ENCODE measurements at regions not wholly inside any gene's neighbourhood (a gene's known extent, or its start where the extent isn't known, plus 50 kb on each side); places are given as distances from the start of the nearest gene placed in this dataset.
"Not testable (repeated sequence)": the region's sequence is repeated elsewhere in the genome, so short reads cannot be mapped to it uniquely, and the experiment has no call there.

DNA sequence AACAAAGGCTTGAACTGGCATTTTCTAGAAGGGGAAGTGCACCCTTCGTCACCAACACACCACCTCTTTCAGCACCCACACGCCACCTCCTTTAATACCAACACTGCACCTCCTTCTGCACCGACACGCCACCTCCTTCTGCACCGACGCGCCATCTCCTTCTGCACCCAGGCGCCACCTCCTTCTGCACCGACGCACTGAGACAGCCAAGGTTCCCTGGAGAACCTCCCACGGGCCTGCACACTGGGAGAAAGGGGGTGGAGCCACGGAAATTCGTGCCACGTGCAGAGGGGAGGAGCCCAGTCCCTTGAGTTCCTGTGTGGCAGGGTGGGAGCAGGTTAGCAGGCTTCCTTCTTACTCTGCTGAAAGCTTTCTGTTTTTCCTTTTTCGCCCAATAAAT lies 327.9 kb upstream of the C1orf174 start:
- DNase-seq, result no peak

GRCh38 chr1:4253935-4254334 lies 353.9 kb upstream of the C1orf174 start:
- DNase-seq, result peak; percentile 64

DNA sequence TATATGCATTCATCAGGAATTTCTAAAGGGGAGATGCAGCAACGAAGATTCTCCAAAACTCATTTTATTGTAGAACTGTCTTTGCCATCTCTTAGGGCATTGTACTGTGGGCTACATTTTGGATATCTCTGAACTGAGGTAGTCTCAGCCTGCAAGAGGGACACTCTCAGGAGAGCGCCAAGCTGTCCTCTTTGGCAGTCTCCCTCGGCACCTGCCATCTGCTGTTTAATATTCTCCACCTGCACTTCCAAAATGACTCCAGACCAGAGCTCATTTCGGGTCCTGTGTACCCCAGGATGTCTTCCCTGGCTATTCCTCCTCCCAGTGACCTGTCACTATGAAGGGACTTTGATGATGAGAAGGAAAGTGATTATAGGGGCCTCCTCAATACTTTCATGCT lies 356.3 kb upstream of the C1orf174 start:
- DNase-seq, result peak; percentile 37

DNA sequence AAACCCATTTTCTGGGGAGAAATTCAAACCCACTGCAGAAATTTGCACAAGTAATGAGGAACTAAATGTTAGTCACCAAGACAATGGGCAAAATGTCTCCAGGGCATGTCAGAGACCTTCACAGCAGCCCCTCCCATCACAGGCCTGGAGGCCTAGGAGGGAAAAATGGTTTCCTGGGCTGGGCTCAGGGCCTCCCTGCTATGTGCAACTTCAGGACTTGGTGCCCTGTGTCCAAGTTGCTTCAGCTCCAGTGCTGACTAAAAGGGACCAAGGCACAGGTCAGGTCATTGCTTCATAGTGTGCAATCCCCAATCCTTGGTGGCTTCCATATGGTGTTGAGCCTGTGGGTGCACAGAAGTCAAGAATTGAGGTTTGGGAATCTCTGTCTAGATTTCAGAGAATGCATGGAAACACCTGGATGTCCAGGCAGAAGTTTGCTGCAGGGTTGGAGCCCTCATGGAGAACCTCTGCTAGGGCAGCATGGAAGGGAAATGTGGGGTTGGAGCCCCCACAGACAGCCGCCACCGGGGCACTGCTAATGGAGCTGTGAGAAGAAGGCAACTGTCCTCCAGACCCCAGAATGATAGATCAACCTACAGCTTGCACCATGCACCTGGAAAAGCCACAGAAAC lies 358.2 kb upstream of the C1orf174 start:
- not testable (repeated sequence) for DNase-seq

GRCh38 chr1:4261327-4261726 lies 361.3 kb upstream of the C1orf174 start:
- DNase-seq, result no peak

DNA sequence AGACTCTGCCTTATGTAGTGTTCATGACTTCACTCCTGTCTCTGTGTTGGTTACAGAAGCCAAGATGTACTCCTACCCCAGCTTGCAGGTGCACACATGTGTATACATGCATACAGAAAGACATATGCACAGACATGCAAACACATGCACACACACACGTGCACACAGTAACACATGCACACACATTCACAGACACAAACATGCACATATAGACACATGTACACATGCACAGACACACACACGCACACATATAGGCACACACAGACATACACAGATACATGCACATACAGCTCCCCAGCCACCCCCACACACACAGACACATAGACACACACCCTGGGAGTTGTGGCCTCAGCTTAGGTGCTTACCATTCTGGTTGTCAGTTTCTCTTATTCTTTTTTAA lies 362.6 kb upstream of the C1orf174 start:
- DNase-seq, result no peak

- no peak for DNase-seq
Observed at GRCh38 chr1:4263699-4264098, 363.6 kb upstream of the C1orf174 start.

DNA sequence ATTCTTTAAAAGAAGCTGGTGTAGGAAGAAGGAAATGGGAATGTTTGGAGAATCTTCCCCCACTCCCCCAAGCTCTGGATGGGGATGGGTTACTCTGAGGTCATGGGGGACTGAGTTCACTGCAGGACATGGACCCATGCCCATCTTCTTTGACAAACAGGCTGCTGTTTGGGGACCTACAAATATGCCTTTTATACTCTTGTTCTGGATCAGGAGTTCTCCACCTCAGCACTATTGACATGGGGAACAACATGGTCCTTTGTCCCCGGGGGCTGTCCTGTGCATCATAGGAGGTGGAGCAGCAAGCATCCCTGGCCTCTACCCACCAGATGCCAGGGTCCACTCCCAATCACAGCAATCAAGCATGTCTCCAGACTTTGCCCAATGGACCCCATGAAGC lies 365.8 kb upstream of the C1orf174 start:
- no peak for DNase-seq

DNA sequence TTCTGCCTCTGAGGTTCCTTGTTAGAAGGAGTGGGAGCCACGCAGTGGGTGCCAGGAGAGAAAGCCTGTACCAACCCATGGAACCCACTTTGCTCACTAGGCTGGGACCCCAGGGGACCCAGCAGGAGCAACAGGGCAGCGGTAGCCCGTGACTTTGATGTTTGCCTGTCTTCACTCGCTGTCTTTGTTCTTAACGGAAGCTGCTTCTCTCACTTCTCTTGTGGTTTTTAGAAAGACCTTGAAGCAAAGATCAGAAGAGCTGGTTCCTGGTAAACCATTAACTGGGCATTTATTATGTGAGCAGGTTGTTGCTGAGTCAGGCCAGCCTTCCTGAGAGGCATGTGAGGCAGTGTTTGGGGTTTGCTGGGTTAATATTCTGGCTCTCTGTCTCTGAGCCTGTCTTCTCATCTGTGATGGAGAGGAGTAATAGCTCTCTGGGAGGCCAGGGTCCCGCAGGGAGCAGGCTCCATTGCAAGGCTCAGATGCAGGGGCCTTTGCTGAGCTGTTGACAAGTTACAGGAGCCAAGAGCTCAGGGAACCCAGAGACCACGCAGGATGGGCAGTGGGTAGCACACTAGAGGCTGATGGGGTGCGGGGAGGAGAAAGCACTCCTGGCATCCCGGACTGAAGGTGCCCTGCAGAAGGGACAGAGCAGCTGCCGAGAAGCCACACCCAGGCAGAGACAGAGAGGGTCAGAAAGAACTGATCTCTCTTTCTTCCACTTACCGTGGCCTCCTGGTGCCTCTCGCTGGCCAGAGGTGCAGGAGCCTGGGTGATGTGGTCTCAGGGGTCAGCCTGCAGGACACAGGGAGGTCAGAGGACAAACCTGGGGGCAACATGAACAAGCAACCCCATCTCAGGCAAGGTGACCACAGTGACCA lies 367.5 kb upstream of the C1orf174 start:
- no peak for DNase-seq

DNA sequence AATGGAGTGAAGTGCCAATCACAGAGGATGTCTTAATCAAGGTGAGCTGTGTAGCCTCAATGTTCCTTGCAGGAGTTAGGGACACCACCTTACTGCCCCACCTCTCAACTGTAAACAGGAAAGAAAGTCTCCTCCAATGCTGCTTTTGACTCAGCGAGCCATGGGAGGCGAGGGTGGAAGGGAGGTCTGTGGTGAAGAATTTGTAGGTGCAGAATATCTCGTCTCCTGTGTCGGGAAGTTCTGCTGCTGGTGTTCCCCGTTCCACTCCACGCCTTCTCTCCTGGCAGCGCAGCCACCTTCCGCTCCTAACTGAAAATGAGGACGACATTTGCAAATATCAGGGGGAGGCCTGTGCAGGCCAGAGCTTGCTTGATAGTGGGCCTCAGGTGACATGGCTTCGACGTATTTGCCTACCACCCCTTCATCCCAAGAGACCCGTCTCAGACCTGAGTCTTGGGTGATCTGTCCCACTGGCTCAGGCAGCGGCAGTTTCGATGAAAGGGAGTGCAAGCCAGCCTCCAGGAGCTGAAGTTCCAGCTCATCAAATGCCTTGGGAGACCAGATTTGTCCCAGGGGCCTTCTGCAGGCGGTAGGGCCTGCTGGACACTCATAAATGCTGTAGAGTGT lies 368.3 kb upstream of the C1orf174 start:
- no peak for DNase-seq

DNA sequence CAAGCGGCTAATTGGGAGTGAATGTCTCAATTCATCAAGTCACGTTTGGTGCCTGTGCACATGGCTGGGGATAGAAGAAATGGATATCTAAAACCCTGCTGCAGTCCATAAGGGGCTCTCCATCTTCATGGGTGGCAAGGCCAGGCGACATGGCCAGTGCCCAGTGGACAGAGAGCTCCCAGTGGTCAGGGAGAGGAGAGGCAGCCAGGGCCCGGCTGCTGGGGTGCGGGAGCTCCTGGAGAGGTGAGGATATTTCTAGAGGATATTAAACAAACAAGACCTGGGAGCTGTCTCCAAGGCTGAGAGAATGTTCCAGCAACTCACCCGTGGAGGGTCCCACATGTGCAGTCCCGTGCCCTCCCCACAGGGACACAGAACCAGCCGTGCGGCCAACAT lies 368.8 kb upstream of the C1orf174 start:
- DNase-seq, result no peak

GRCh38 chr1:4269330-4269729 lies 369.3 kb upstream of the C1orf174 start:
- no peak for DNase-seq

DNA sequence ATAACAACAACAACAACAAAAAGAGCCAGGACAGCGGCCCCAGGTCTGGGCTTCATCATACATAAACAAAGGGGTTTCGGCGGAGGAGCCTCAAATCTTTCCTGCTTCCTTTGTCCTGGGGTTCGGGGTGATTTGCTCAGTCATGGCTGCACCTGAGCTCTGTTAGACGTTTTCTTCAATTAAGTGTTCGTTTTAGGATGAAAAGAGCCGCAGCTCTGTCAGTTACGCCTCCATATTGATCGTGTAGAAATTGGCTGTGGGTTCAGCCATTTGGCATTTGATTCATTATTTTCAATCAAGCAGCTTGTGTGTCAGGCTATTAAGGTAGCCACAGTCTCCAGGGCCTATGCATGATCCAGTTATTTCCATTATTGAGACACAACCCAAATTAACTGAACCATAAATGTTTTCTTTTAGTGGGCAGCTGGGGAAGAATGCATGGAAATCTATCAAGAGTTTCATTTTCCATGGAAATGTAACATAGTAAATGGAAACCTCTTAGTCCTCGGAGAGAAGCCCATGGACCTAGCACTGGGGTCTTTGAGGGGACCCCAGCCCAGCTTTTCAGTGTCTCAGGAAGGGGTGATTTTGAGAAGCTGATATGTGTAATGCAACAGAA lies 370.0 kb upstream of the C1orf174 start:
- no peak for DNase-seq

DNA sequence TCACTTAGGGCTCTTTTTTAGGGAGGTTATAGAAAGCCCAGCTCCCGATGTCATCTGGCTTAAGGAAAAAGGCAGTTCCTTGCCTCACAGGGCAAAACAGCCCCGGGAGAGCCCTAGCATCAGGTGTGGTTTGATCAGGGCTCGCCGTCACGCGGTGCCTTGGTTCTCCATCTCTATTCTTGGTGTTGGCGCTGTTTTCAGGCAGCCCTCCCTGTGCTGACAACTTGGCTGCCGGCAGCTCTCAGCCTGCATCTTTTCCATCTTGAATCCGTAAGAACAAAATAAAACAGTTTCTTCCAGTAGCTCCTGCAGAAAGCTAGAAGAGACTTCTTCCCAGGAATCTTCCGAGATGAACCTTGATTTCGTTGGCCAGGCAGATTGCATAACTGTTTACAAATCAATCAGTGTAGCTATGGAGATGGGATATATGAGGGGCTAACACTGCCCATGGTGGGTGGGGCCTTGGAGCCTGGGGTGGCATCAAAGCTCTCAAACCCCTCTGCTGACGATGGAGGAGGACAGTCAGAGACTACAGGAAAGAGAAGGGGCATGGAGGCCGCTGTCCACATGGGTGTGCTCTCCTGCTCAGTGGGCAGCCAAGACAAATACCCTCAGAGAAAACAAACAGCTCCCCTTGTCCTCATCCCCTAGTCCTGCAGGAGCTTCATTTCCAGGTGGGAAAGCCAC lies 370.7 kb upstream of the C1orf174 start:
- DNase-seq, result no peak

- no peak for DNase-seq
Observed at GRCh38 chr1:4271338-4271998, 371.4 kb upstream of the C1orf174 start.

GRCh38 chr1:4272568-4272967 lies 372.5 kb upstream of the C1orf174 start:
- DNase-seq, result no peak

- no peak for DNase-seq
Observed at GRCh38 chr1:4273243-4273642, 373.2 kb upstream of the C1orf174 start.

GRCh38 chr1:4273747-4274146 lies 373.7 kb upstream of the C1orf174 start:
- DNase-seq, result no peak

DNA sequence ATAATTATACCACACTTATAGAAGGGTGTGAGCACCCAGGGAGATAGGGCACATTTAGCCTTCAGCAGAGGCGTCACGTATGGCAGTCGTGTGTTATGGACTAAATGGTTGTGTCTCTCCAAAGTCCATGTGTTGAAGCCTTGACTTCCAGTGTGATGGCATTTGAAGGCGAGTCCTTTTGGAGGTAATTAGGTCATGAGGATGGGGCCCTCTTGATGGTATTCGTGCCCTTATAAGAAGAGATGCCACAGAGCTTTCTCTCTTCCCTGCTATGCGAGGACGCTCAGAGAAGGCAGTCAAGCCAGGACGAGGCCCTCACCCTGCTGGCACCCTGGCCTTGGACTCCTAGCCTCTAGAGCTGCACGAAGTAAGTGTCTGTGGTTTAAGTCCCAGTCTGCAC lies 375.0 kb upstream of the C1orf174 start:
- DNase-seq, result no peak

DNA sequence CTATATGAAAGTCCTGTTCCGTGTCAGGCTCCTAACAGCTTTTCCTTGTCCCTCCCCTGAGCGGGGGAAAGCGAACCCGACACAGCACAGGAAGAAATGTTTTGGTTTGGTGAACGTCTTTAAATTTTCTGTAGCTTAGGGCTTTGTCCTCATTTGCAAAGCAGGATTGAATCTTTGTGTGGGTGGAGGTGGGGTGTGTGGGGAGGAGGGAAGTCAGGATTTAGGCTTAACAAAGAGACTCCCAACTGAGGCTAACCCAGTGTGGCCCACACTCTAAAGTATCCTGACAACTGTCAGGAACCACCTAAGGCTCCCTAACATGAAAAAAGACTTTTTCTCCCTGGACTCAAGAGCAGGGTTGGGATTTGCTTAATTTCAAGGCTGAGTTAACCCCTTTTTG lies 376.2 kb upstream of the C1orf174 start:
- DNase-seq, result no peak

DNA sequence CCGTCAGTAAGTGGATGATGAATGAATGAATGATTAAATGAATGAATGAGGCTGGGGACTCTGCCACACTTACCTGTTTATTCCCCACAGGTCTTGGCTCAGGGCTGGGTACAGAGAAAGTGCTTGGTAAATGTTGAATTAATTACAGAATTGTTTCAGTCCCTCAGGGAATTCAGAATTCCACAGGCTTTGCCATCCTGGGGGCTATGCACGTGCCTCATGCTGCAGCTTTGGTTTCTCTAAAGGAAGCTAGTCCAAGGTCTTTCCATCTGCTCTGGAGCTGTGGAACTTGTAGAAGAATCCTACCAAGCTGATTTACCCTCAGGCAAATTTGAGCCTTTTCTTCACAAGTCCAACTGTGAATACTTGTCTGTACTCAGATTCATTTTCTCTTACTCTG lies 376.8 kb upstream of the AJAP1 start:
- DNase-seq, result no peak

GRCh38 chr1:4284976-4285375 lies 369.4 kb upstream of the AJAP1 start:
- no peak for DNase-seq

GRCh38 chr1:4292861-4293260 lies 361.5 kb upstream of the AJAP1 start:
- no peak for DNase-seq
